ENCODE measurements at regions not wholly inside any gene's neighbourhood (a gene's known extent, or its start where the extent isn't known, plus 50 kb on each side); places are given as distances from the start of the nearest gene placed in this dataset.

DNA sequence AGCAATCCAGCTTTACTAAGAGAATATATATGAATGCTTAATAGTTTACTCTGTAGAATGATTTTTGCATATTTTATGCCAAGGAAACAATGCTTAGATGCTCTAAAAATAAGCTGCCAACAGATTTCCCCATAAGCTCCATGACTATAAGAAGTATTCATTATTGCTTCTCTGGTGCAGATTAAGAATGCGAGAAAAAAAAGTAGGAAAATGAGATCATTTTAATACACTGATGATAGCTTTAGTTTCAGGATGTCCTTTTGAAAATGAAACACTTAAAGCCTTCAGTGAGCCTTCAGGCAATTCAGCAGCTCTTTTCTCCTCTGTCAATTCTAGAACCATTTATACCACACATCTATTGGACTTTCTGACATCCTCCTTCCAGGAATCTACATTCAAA lies 735.0 kb upstream of the POT1 start:
- TF ChIP-seq, protein P1, sequence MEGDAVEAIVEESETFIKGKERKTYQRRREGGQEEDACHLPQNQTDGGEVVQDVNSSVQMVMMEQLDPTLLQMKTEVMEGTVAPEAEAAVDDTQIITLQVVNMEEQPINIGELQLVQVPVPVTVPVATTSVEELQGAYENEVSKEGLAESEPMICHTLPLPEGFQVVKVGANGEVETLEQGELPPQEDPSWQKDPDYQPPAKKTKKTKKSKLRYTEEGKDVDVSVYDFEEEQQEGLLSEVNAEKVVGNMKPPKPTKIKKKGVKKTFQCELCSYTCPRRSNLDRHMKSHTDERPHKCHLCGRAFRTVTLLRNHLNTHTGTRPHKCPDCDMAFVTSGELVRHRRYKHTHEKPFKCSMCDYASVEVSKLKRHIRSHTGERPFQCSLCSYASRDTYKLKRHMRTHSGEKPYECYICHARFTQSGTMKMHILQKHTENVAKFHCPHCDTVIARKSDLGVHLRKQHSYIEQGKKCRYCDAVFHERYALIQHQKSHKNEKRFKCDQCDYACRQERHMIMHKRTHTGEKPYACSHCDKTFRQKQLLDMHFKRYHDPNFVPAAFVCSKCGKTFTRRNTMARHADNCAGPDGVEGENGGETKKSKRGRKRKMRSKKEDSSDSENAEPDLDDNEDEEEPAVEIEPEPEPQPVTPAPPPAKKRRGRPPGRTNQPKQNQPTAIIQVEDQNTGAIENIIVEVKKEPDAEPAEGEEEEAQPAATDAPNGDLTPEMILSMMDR (IDR thresholded peaks at IDR 0.05; ENCODE audit: insufficient read depth, low read depth, low read length), result no peak
- TF ChIP-seq EZH2 (IDR thresholded peaks at IDR 0.05; ENCODE audit: insufficient read depth, low read length), result no peak

Measured in astrocyte (in vitro differentiated cells and primary cell).